GM23338 (cell line): ENCODE measurements at regions not wholly inside any gene's neighbourhood (a gene's known extent, or its start where the extent isn't known, plus 50 kb on each side); places are given as distances from the start of the nearest gene placed in this dataset.

Source experiments
- ATAC-seq: fragments of 200-7000 bp; cut with Tn5 transposase; 3 replicates; pipeline ENCODE4 v1.9.1; 2020
- DNase-seq: peaks from one replicate; pipeline ENCODE4 v3.0.0-alpha.2; 2015; ENCODE audit warnings: low spot score
- H2AFZ ChIP-seq: fragments of 200-600 bp; sonication (generic); 2 replicates; pipeline ENCODE4 v1.8.0; 2016; ENCODE audit warnings: antibody characterized with exemption, mild to moderate bottlenecking, moderate library complexity
- H3F3A ChIP-seq: fragments of 200-600 bp; sonication (generic); replicated peaks from 2 replicates; pipeline ENCODE4 v1.8.0; 2017; ENCODE audit warnings: antibody characterized with exemption, mixed run types, low read depth
- H3K27ac ChIP-seq: fragments of 200-600 bp; sonication (generic); 2 replicates; pipeline ENCODE4 v1.6.1; 2016; ENCODE audit warnings: low read depth
- H3K27me3 ChIP-seq: fragments of 200-600 bp; sonication (generic); 2 replicates; pipeline ENCODE4 v1.8.0; 2016; ENCODE audit warnings: mild to moderate bottlenecking, mixed run types, moderate library complexity; ENCODE audit not compliant: insufficient read depth
- H3K36me3 ChIP-seq: fragments of 200-600 bp; sonication (generic); 2 replicates; pipeline ENCODE4 v1.8.0; 2016; ENCODE audit warnings: mild to moderate bottlenecking; ENCODE audit not compliant: insufficient read depth
- H3K4me1 ChIP-seq: fragments of 200-600 bp; sonication (generic); 2 replicates; pipeline ENCODE4 v1.8.0; 2016; ENCODE audit warnings: mild to moderate bottlenecking, moderate library complexity; ENCODE audit not compliant: insufficient read depth
- H3K4me2 ChIP-seq: fragments of 200-600 bp; sonication (generic); 2 replicates; pipeline ENCODE4 v1.7.1; 2017; ENCODE audit warnings: mixed run types
- H3K4me3 ChIP-seq: fragments of 200-600 bp; sonication (generic); 2 replicates; pipeline ENCODE4 v1.6.1; 2016; ENCODE audit warnings: mixed run types
- H3K79me2 ChIP-seq: fragments of 200-600 bp; sonication (generic); replicated peaks from 2 replicates; pipeline ENCODE4 v1.8.0; 2017; ENCODE audit warnings: mild to moderate bottlenecking; ENCODE audit not compliant: insufficient read depth
- H3K9me2 ChIP-seq: fragments of 200-600 bp; sonication (generic); 2 replicates; pipeline ENCODE4 v1.8.0; 2017; ENCODE audit not compliant: insufficient read depth
- H4K20me1 ChIP-seq: fragments of 200-600 bp; sonication (generic); replicated peaks from 2 replicates; pipeline ENCODE4 v1.8.0; 2017; ENCODE audit warnings: mild to moderate bottlenecking; ENCODE audit not compliant: insufficient read depth
- H3K27ac Mint-ChIP-seq: 2 replicates; pipeline ENCODE4 v1.8.0; 2020; ENCODE audit warnings: inconsistent platforms, mild to moderate bottlenecking, moderate library complexity, mixed read lengths
- H3K27me3 Mint-ChIP-seq: 3 replicates; pipeline ENCODE4 v1.8.0; 2022; ENCODE audit warnings: low read depth, mild to moderate bottlenecking, moderate library complexity, mixed read lengths, inconsistent platforms; ENCODE audit not compliant: insufficient read depth, poor library complexity
- H3K36me3 Mint-ChIP-seq: 3 replicates; pipeline ENCODE4 v1.8.0; 2021; ENCODE audit warnings: low read depth, mild to moderate bottlenecking, inconsistent platforms, moderate library complexity, mixed read lengths
- H3K4me1 Mint-ChIP-seq: 3 replicates; pipeline ENCODE4 v1.8.0; 2020; ENCODE audit warnings: mild to moderate bottlenecking, inconsistent platforms, mixed read lengths
- H3K4me3 Mint-ChIP-seq: 3 replicates; pipeline ENCODE4 v1.8.0; 2021; ENCODE audit warnings: moderate library complexity, mild to moderate bottlenecking, inconsistent platforms, mixed read lengths
- H3K9me3 Mint-ChIP-seq: 3 replicates; pipeline ENCODE4 v1.8.0; 2020; ENCODE audit warnings: moderate library complexity, mild to moderate bottlenecking, inconsistent platforms, mixed read lengths
- CREB1 ChIP-seq: fragments of 250-450 bp; sonication (Bioruptor Pico); IDR thresholded peaks from 2 replicates; pipeline ENCODE4 v1.5.0; 2020; ENCODE audit warnings: low read depth, mild to moderate bottlenecking, moderate library complexity
- CTCF ChIP-seq, 2 experiments: fragments of 200-600 bp in 1 of 2; sonication (generic) in 1 of 2; conservative IDR thresholded peaks; 2 replicates each; pipeline versions ENCODE4 v1.5.1 to v1.6.1; 2016 to 2017; ENCODE audit warnings: antibody characterized with exemption in 2 of 2, low read depth in 2 of 2, mild to moderate bottlenecking in 2 of 2, moderate library complexity in 1 of 2
- ETS1 ChIP-seq: IDR thresholded peaks from 2 replicates; pipeline ENCODE4 v1.6.1; 2016; ENCODE audit warnings: antibody characterized with exemption
- EZH2phosphoT487 ChIP-seq: fragments of 200-600 bp; sonication (generic); IDR thresholded peaks from one replicate; pipeline ENCODE4 v1.8.1; 2018; ENCODE audit warnings: antibody characterized with exemption; ENCODE audit not compliant: unreplicated experiment
- JUNB ChIP-seq: IDR thresholded peaks from one replicate; pipeline ENCODE4 v1.6.1; 2016; ENCODE audit warnings: antibody characterized with exemption; ENCODE audit not compliant: unreplicated experiment
- NANOG ChIP-seq: IDR thresholded peaks from 2 replicates; pipeline ENCODE4 v1.6.1; 2016; ENCODE audit warnings: antibody characterized with exemption, borderline replicate concordance
- POLR2AphosphoS5 ChIP-seq: IDR thresholded peaks from 2 replicates; pipeline ENCODE4 v1.6.1; 2016; ENCODE audit warnings: antibody characterized with exemption, low read depth
- REST ChIP-seq: IDR thresholded peaks from one replicate; pipeline ENCODE4 v1.6.1; 2018; ENCODE audit warnings: antibody characterized with exemption; ENCODE audit not compliant: unreplicated experiment
- ZNF114 ChIP-seq: fragments of 250-450 bp; sonication (Bioruptor Pico); IDR thresholded peaks from 2 replicates; pipeline ENCODE4 v1.5.0; 2020; ENCODE audit warnings: mild to moderate bottlenecking, moderate library complexity
- ZNF331 ChIP-seq: fragments of 250-450 bp; sonication (Bioruptor Pico); IDR thresholded peaks from 2 replicates; pipeline ENCODE4 v1.5.0; 2020; ENCODE audit warnings: low read depth, mild to moderate bottlenecking, moderate library complexity
- ZNF462 ChIP-seq: fragments of 250-450 bp; sonication (Bioruptor Pico); IDR thresholded peaks from 2 replicates; pipeline ENCODE4 v1.5.0; 2020; ENCODE audit warnings: mild to moderate bottlenecking, moderate library complexity

GRCh38 chr5:89470658-89471057 lies 587.7 kb upstream of the MEF2C start:
- H2AFZ ChIP-seq: no peak overlapping the region
- Mint-ChIP-seq H3K36me3 (no peaks in the 10 kb centered on the region), H3K27ac (0 out of 2 replicates have a peak overlapping the region, but pooled peaks have one; percentile 21), H3K4me1 (no peaks in the 10 kb centered on the region; the same call in 2 of the 3 replicates), H3K9me3 (no peaks in the 10 kb centered on the region), H3K4me3 (no peak overlapping the region), H3K27me3 (peaks cover 5% of the 10 kb centered on the region)
- ATAC-seq: no peak
- no peaks in the 10 kb centered on the region for H3K4me1 ChIP-seq
- H3K27me3 ChIP-seq: no peaks in the 10 kb centered on the region
- H3K79me2 ChIP-seq: no peaks in the 10 kb centered on the region
- H3K36me3 ChIP-seq: no peaks in the 10 kb centered on the region
- H3K9me2 ChIP-seq: peaks cover 5% of the 10 kb centered on the region; the same call in 1 of the 2 replicates
- H3K4me2 ChIP-seq: no peak overlapping the region
- TF ChIP-seq REST: no peak
- no peak for TF ChIP-seq POLR2AphosphoS5
- no peak for TF ChIP-seq ZNF114 (CRISPR knock-in tag)
- no peak for TF ChIP-seq CTCF (conservative IDR thresholded peaks at IDR 0.05; ENCODE audit: low read depth in 2 of 2)
- no peak for TF ChIP-seq EZH2phosphoT487
- TF ChIP-seq NANOG: no peak
- TF ChIP-seq ZNF462 (CRISPR knock-in tag): no peak
- TF ChIP-seq ZNF331 (CRISPR knock-in tag): no peak
- TF ChIP-seq CREB1 (CRISPR knock-in tag): no peak
- TF ChIP-seq ETS1: no peak
- TF ChIP-seq JUNB: no peak
- H4K20me1 ChIP-seq: no peaks in the 10 kb centered on the region
- no peak for DNase-seq
- H3K4me3 ChIP-seq: no peak overlapping the region
- H3K27ac ChIP-seq: no peak overlapping the region
- no peaks in the 10 kb centered on the region for H3F3A ChIP-seq
